ENCODE measurements at regions not wholly inside any gene's neighbourhood (a gene's known extent, or its start where the extent isn't known, plus 50 kb on each side); places are given as distances from the start of the nearest gene placed in this dataset.
"Not testable (repeated sequence)": the region's sequence is repeated elsewhere in the genome, so short reads cannot be mapped to it uniquely, and the experiment has no call there.

GRCh38 chr15:29514926-29515325 lies 245.3 kb upstream of the NSMCE3 start:
- H3K4me1 ChIP-seq (ENCODE audit: control insufficient read depth, insufficient read depth, low read length): no peaks in the 10 kb centered on the region
- H3K27me3 ChIP-seq (ENCODE audit: control insufficient read depth, insufficient read depth, low read length): no peaks in the 10 kb centered on the region
- H3K27ac ChIP-seq (ENCODE audit: low read depth, low read length): no peak overlapping the region
- no peak overlapping the region for H3K9ac ChIP-seq (ENCODE audit: low read depth, low read length)
- no peak overlapping the region for H3K4me3 ChIP-seq (ENCODE audit: low read depth, low read length)
- H3K36me3 ChIP-seq (ENCODE audit: control insufficient read depth, insufficient read depth, low read length): no peaks in the 10 kb centered on the region
- H3K9me3 ChIP-seq (ENCODE audit: control insufficient read depth, insufficient read depth, low read length): no peaks in the 10 kb centered on the region

GRCh38 chr15:29511663-29512062 lies 242.0 kb upstream of the NSMCE3 start:
- no peak overlapping the region for H3K27ac ChIP-seq (ENCODE audit: low read depth, low read length)
- H3K9ac ChIP-seq (ENCODE audit: low read depth, low read length): no peak overlapping the region
- H3K27me3 ChIP-seq (ENCODE audit: control insufficient read depth, insufficient read depth, low read length): no peaks in the 10 kb centered on the region
- H3K4me3 ChIP-seq (ENCODE audit: low read depth, low read length): no peak overlapping the region
- H3K36me3 ChIP-seq (ENCODE audit: control insufficient read depth, insufficient read depth, low read length): no peaks in the 10 kb centered on the region
- H3K9me3 ChIP-seq (ENCODE audit: control insufficient read depth, insufficient read depth, low read length): no peaks in the 10 kb centered on the region
- no peaks in the 10 kb centered on the region for H3K4me1 ChIP-seq (ENCODE audit: control insufficient read depth, insufficient read depth, low read length)

DNA sequence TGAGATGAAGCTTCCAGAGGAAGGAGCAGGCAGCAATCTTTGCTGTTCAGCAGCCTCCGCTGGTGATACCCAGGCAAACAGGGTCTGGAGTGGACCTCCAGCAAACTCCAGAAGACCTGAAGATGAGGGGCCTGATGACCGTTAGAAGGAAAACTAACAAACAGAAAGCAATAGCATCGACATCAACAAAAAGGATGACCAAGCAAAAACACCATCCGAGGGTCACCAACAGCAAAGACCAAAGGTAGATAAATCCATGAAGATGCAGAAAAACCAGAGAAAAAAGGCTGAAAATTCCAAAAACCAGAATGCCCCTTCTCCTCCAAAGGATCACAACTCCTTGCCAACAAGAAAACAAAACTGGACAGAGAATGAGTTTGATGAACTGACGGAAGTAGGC lies 235.9 kb upstream of the NSMCE3 start:
- H3K4me1 ChIP-seq (ENCODE audit: control insufficient read depth, insufficient read depth, low read length): peaks cover 16% of the 10 kb centered on the region
- H3K9ac ChIP-seq (ENCODE audit: low read depth, low read length); H3K4me3 ChIP-seq (ENCODE audit: low read depth, low read length); H3K27ac ChIP-seq (ENCODE audit: low read depth, low read length); H3K36me3 ChIP-seq (ENCODE audit: control insufficient read depth, insufficient read depth, low read length); H3K27me3 ChIP-seq (ENCODE audit: control insufficient read depth, insufficient read depth, low read length); H3K9me3 ChIP-seq (ENCODE audit: control insufficient read depth, insufficient read depth, low read length): not testable (repeated sequence)

GRCh38 chr15:29490747-29491471 lies 221.3 kb upstream of the NSMCE3 start:
- H3K4me3 ChIP-seq (ENCODE audit: low read depth, low read length): no peak overlapping the region
- peaks cover 9% of the 10 kb centered on the region for H3K9me3 ChIP-seq (ENCODE audit: control insufficient read depth, insufficient read depth, low read length)
- no peaks in the 10 kb centered on the region for H3K36me3 ChIP-seq (ENCODE audit: control insufficient read depth, insufficient read depth, low read length)

GRCh38 chr15:29480949-29481348 lies 211.3 kb upstream of the NSMCE3 start:
- H3K27ac ChIP-seq (ENCODE audit: low read depth, low read length): no peak overlapping the region
- no peak overlapping the region for H3K9ac ChIP-seq (ENCODE audit: low read depth, low read length)
- H3K9me3 ChIP-seq (ENCODE audit: control insufficient read depth, insufficient read depth, low read length): no peaks in the 10 kb centered on the region
- H3K36me3 ChIP-seq (ENCODE audit: control insufficient read depth, insufficient read depth, low read length): no peaks in the 10 kb centered on the region
- no peaks in the 10 kb centered on the region for H3K27me3 ChIP-seq (ENCODE audit: control insufficient read depth, insufficient read depth, low read length)
- H3K4me3 ChIP-seq (ENCODE audit: low read depth, low read length): no peak overlapping the region
- H3K4me1 ChIP-seq (ENCODE audit: control insufficient read depth, insufficient read depth, low read length): peaks cover 5% of the 10 kb centered on the region; the same call in 1 of the 2 replicates

More at GRCh38 chr15:29490747-29491471, 221.3 kb upstream of the NSMCE3 start:
- no peaks in the 10 kb centered on the region; the same call in 1 of the 2 replicates for H3K4me1 ChIP-seq (ENCODE audit: control insufficient read depth, insufficient read depth, low read length)
- no peak overlapping the region for H3K9ac ChIP-seq (ENCODE audit: low read depth, low read length)
- H3K27me3 ChIP-seq (ENCODE audit: control insufficient read depth, insufficient read depth, low read length): no peaks in the 10 kb centered on the region
- H3K27ac ChIP-seq (ENCODE audit: low read depth, low read length): no peak overlapping the region

DNA sequence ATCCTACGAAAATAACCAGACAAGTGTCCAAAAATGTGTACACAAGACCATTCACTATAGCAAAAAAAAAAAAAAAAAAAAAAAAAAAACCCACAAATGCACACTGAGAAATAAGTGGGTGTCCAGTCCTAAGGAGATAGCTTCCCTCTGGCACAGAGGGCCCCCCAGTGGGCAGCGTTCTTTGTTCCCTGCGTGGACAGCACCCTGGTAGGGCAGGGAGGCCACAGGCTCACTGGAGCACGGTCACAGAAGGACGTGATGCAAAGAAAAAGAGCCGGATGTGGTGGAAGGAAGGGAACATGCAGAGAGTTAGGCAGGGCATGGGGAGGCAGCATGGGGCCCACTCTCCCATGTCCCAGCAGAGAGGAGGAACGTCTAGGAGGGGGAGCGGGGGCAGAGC lies 210.7 kb upstream of the NSMCE3 start:
- Histone ChIP-seq H3K36me3 (ENCODE audit: control insufficient read depth, insufficient read depth, low read length) (no peaks in the 10 kb centered on the region), H3K27me3 (ENCODE audit: control insufficient read depth, insufficient read depth, low read length) (no peaks in the 10 kb centered on the region), H3K9me3 (ENCODE audit: control insufficient read depth, insufficient read depth, low read length) (no peaks in the 10 kb centered on the region), H3K27ac (ENCODE audit: low read depth, low read length) (no peak overlapping the region), H3K4me1 (ENCODE audit: control insufficient read depth, insufficient read depth, low read length) (peaks cover 5% of the 10 kb centered on the region; the same call in 1 of the 2 replicates), H3K9ac (ENCODE audit: low read depth, low read length) (no peak overlapping the region), H3K4me3 (ENCODE audit: low read depth, low read length) (no peak overlapping the region)

DNA sequence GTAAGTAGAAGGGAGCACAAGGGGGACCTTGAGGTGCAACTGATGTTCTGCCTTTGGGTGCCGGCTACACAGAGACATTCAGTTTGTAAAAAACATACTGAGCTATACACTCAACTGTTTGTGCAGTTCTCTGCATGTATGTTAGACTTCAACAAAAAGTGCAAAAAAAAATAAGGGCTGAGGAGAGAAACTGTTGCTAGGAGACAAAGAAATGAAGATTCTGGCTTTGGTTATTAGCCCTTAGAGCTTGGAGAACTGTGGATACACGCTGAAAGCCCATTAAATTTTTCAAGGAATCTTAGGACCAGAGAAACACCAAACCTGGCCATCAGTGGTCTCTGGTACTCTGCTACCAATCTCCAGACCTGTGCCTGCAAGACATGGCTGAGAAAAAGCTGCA lies 207.6 kb upstream of the NSMCE3 start:
- Histone ChIP-seq H3K27me3 (ENCODE audit: control insufficient read depth, insufficient read depth, low read length) (no peaks in the 10 kb centered on the region), H3K4me3 (ENCODE audit: low read depth, low read length) (no peak overlapping the region), H3K4me1 (ENCODE audit: control insufficient read depth, insufficient read depth, low read length) (peaks cover 5% of the 10 kb centered on the region; the same call in 1 of the 2 replicates), H3K27ac (ENCODE audit: low read depth, low read length) (no peak overlapping the region), H3K36me3 (ENCODE audit: control insufficient read depth, insufficient read depth, low read length) (no peaks in the 10 kb centered on the region), H3K9ac (ENCODE audit: low read depth, low read length) (no peak overlapping the region), H3K9me3 (ENCODE audit: control insufficient read depth, insufficient read depth, low read length) (no peaks in the 10 kb centered on the region)

DNA sequence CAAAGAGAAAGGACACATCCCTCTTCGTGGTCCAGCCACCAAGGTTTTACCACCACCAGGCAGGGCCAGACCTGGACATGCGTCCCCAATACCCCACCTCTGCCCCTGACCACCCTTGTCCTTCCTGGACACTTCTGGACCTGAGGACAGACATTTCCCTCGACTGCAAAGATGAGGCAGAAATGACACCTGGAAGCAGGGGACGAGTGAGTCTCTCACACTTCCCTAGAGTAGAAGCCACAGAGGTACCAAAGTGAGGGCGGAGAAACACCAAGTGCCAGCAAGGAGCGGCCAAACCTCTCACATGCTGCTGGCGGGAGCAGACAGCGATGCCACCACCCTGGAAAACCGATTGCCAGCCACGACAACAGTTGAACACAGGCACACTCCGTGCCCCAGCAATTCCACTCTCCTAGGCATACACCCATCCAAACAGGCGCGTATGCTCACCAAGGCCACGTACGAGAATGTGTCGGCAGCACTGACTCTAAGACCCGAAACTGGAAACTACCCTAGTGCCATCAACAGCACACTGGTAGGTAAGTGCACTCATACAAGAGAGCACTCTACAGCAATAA lies 207.0 kb upstream of the NSMCE3 start:
- Histone ChIP-seq H3K36me3 (ENCODE audit: control insufficient read depth, insufficient read depth, low read length) (no peaks in the 10 kb centered on the region), H3K9me3 (ENCODE audit: control insufficient read depth, insufficient read depth, low read length) (no peaks in the 10 kb centered on the region), H3K27me3 (ENCODE audit: control insufficient read depth, insufficient read depth, low read length) (no peaks in the 10 kb centered on the region)

DNA sequence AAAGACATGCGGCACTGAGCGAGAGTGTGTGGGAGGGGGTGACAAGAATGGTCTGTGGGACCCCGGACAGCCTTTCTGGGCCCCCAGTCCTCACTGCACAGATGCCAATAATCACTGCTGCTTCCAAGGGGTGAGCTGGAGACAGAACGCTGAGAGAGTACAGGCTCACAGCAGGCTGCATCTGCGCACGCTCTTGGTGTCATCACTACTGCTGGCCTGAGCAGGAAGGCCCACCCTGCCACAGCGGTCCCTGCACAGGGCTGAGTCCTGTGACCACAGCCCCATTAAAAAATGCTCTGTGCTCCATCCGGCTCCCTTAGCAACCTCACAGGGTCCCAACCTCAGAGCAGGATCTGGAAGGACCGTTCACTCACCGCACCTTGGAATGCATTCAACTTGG lies 205.5 kb upstream of the NSMCE3 start:
- Histone ChIP-seq H3K9ac (ENCODE audit: low read depth, low read length) (no peak overlapping the region), H3K4me1 (ENCODE audit: control insufficient read depth, insufficient read depth, low read length) (peaks cover 8% of the 10 kb centered on the region), H3K27ac (ENCODE audit: low read depth, low read length) (no peak overlapping the region), H3K27me3 (ENCODE audit: control insufficient read depth, insufficient read depth, low read length) (no peaks in the 10 kb centered on the region), H3K4me3 (ENCODE audit: low read depth, low read length) (no peak overlapping the region), H3K9me3 (ENCODE audit: control insufficient read depth, insufficient read depth, low read length) (no peaks in the 10 kb centered on the region), H3K36me3 (ENCODE audit: control insufficient read depth, insufficient read depth, low read length) (no peaks in the 10 kb centered on the region)

More for the DNA sequence above, 207.0 kb upstream of the NSMCE3 start:
- Histone ChIP-seq H3K4me1 (ENCODE audit: control insufficient read depth, insufficient read depth, low read length) (peaks cover 5% of the 10 kb centered on the region; the same call in 1 of the 2 replicates), H3K9ac (ENCODE audit: low read depth, low read length) (no peak overlapping the region), H3K4me3 (ENCODE audit: low read depth, low read length) (no peak overlapping the region), H3K27ac (ENCODE audit: low read depth, low read length) (no peak overlapping the region)

DNA sequence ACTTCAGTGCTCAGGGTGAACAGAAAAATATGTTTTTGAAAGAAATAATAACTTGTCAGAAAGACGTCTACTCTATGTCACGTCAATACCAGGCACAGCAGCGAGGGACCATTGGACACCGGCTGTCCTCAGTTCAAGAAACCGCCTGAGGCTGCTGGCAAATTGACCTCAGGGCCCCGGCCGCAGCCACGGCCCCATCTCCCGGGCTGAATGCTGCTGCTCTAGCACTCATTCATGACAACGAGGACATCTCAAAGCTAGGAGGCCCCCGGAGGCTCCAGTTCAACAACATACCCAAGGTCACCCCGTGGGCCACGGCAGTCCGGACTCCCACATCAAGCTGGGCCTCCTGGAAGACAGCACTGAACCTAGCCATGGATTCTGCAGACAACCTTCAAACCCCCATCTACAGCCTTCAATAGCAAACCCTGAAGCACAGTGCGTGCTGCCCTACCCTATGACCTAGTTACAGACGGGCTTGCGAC lies 204.0 kb upstream of the NSMCE3 start:
- H3K4me3 ChIP-seq (ENCODE audit: low read depth, low read length): no peak overlapping the region
- no peak overlapping the region for H3K27ac ChIP-seq (ENCODE audit: low read depth, low read length)
- H3K9ac ChIP-seq (ENCODE audit: low read depth, low read length): no peak overlapping the region
- no peaks in the 10 kb centered on the region for H3K27me3 ChIP-seq (ENCODE audit: control insufficient read depth, insufficient read depth, low read length)
- H3K9me3 ChIP-seq (ENCODE audit: control insufficient read depth, insufficient read depth, low read length): no peaks in the 10 kb centered on the region
- peaks cover 8% of the 10 kb centered on the region for H3K4me1 ChIP-seq (ENCODE audit: control insufficient read depth, insufficient read depth, low read length)
- H3K36me3 ChIP-seq (ENCODE audit: control insufficient read depth, insufficient read depth, low read length): no peaks in the 10 kb centered on the region

GRCh38 chr15:29472901-29473445 lies 203.4 kb upstream of the NSMCE3 start:
- Histone ChIP-seq H3K9me3 (ENCODE audit: control insufficient read depth, insufficient read depth, low read length) (no peaks in the 10 kb centered on the region), H3K36me3 (ENCODE audit: control insufficient read depth, insufficient read depth, low read length) (no peaks in the 10 kb centered on the region), H3K4me3 (ENCODE audit: low read depth, low read length) (no peak overlapping the region), H3K9ac (ENCODE audit: low read depth, low read length) (no peak overlapping the region), H3K4me1 (ENCODE audit: control insufficient read depth, insufficient read depth, low read length) (peaks cover 8% of the 10 kb centered on the region), H3K27me3 (ENCODE audit: control insufficient read depth, insufficient read depth, low read length) (no peaks in the 10 kb centered on the region), H3K27ac (ENCODE audit: low read depth, low read length) (no peak overlapping the region)
